K562 (cell line): ENCODE measurements at regions not wholly inside any gene's neighbourhood (a gene's known extent, or its start where the extent isn't known, plus 50 kb on each side); places are given as distances from the start of the nearest gene placed in this dataset.

ENCODE experiments used
- BCL6 ChIP-seq: fragments of 250-450 bp; sonication (Bioruptor Pico); IDR thresholded peaks from 2 replicates; pipeline ENCODE4 v1.4.0; 2020
- CC2D1A ChIP-seq: fragments of 450-650 bp; IDR thresholded peaks from 2 replicates; pipeline ENCODE4 v1.6.1; 2017; ENCODE audit warnings: mild to moderate bottlenecking
- ELF1 ChIP-seq: fragments of 200-800 bp; sonication (Bioruptor generic); IDR thresholded peaks from 2 replicates; pipeline ENCODE4 v1.6.1; 2016; ENCODE audit warnings: missing genetic modification characterization, missing compliant biosample characterization
- EZH2 ChIP-seq: IDR thresholded peaks from 2 replicates; pipeline ENCODE4 v1.6.1; 2012; ENCODE audit warnings: low read depth, mild to moderate bottlenecking, inconsistent platforms, low read length, borderline replicate concordance
- FOXA1 ChIP-seq: fragments of 450-650 bp; IDR thresholded peaks from 2 replicates; pipeline ENCODE4 v1.6.1; 2016; ENCODE audit warnings: mild to moderate bottlenecking, borderline replicate concordance
- FOXK1 ChIP-seq: sonication (generic); formaldehyde crosslinking; IDR thresholded peaks from 2 replicates; pipeline ENCODE4 v1.8.0; 2022; ENCODE audit warnings: missing genetic modification reagents, mild to moderate bottlenecking, borderline replicate concordance
- FUS ChIP-seq: fragments of 200-400 bp; formaldehyde crosslinking; optimal IDR thresholded peaks from 2 replicates; pipeline ENCODE3; 2017; ENCODE audit warnings: low read depth, low read length
- MBD2 ChIP-seq: sonication (generic); IDR thresholded peaks from 2 replicates; pipeline ENCODE4 v1.6.1; 2016; ENCODE audit warnings: low read depth, borderline replicate concordance
- PTBP1 ChIP-seq: fragments of 200-400 bp; formaldehyde crosslinking; IDR thresholded peaks from 2 replicates; pipeline ENCODE4 v1.6.1; 2017; ENCODE audit warnings: low read depth, low read length
- RBM34 ChIP-seq: fragments of 200-400 bp; formaldehyde crosslinking; IDR thresholded peaks from 2 replicates; pipeline ENCODE4 v1.6.1; 2018; ENCODE audit warnings: low read length, borderline replicate concordance; ENCODE audit not compliant: insufficient read depth
- SAFB2 ChIP-seq: fragments of 200-400 bp; formaldehyde crosslinking; IDR thresholded peaks from 2 replicates; pipeline ENCODE4 v1.6.1; 2018; ENCODE audit warnings: borderline replicate concordance, low read length, low read depth, moderate library complexity; ENCODE audit not compliant: severe bottlenecking
- SMARCE1 ChIP-seq: fragments of 450-650 bp; IDR thresholded peaks from 2 replicates; pipeline ENCODE4 v1.7.1; 2016; ENCODE audit warnings: mild to moderate bottlenecking
- ZBTB1 ChIP-seq: sonication (generic); formaldehyde crosslinking; IDR thresholded peaks from 2 replicates; pipeline ENCODE4 v1.8.1; 2023; ENCODE audit warnings: missing genetic modification reagents, low read depth, mild to moderate bottlenecking, borderline replicate concordance
- ZC3H11A ChIP-seq: IDR thresholded peaks from 2 replicates; pipeline ENCODE4 v1.6.1; 2012; ENCODE audit warnings: low read depth, low read length, improper control_type of control experiment
- ZSCAN32 ChIP-seq: fragments of 450-650 bp; formaldehyde crosslinking; IDR thresholded peaks from 2 replicates; pipeline ENCODE4 v1.4.0; 2020; ENCODE audit warnings: mild to moderate bottlenecking, moderate library complexity
- TF ChIP-seq, protein P1 (sequence below), 2 experiments: fragments of 450-650 bp in 1 of 2; IDR thresholded peaks; 2 replicates each; pipeline ENCODE4 v1.6.1; 2011 to 2017; ENCODE audit warnings: low read depth in 2 of 2, antibody characterized with exemption in 1 of 2, borderline replicate concordance in 1 of 2, low read length in 1 of 2, mild to moderate bottlenecking in 1 of 2, mixed read lengths in 1 of 2; ENCODE audit not compliant: control insufficient read depth in 1 of 2
- TF ChIP-seq, protein P2 (sequence below): fragments of 450-650 bp; conservative IDR thresholded peaks from 2 replicates; pipeline ENCODE4 v1.6.1; 2016; ENCODE audit warnings: missing genetic modification characterization, low read depth, mild to moderate bottlenecking, missing compliant biosample characterization, moderate library complexity
- TF ChIP-seq, protein P3 (sequence below): sonication (generic); formaldehyde crosslinking; IDR thresholded peaks from 2 replicates; pipeline ENCODE4 v1.8.0; 2022; ENCODE audit warnings: mild to moderate bottlenecking, low read depth, missing genetic modification reagents
- TF ChIP-seq, protein P4 (sequence below): fragments of 200-400 bp; formaldehyde crosslinking; IDR thresholded peaks from 2 replicates; pipeline ENCODE4 v1.6.1; 2017; ENCODE audit warnings: mild to moderate bottlenecking, low read depth, low read length, moderate library complexity

DNA sequence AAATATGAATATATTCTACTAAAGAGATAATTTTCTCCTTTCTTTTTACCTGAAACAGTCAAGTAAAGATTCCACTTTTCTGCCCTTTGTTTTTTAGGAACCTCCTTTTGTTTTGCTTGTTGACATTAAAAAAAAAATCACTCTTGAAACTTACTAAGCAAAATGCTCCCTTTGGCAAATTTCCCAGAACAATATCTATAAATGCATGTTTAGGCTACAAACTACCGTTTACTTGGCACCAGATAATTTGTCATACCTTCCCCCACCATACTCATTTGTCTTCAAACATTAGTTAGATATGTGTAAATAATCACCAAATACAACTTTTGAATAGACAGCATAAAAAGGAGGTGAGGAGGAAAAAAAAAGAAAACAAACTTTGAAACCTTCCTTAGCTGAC, 604.7 kb downstream of the RFPL4B start (continued):
- TF ChIP-seq ELF1 (tag) (no peak), ZC3H11A (no peak), MBD2 (no peak), ZBTB1 (CRISPR knock-in tag) (no peak), CC2D1A (0 out of 2 replicates have a peak, but pooled peaks have one; percentile 13), RBM34 (no peak), SMARCE1 (peak; percentile 57; the same call in 1 of the 2 replicates), FOXA1 (no peak), PTBP1 (no peak), FOXK1 (CRISPR knock-in tag) (no peak), EZH2 (no peak), FUS (no peak), SAFB2 (no peak), ZSCAN32 (CRISPR knock-in tag) (no peak), BCL6 (CRISPR knock-in tag) (no peak)
- TF ChIP-seq, protein P1, sequence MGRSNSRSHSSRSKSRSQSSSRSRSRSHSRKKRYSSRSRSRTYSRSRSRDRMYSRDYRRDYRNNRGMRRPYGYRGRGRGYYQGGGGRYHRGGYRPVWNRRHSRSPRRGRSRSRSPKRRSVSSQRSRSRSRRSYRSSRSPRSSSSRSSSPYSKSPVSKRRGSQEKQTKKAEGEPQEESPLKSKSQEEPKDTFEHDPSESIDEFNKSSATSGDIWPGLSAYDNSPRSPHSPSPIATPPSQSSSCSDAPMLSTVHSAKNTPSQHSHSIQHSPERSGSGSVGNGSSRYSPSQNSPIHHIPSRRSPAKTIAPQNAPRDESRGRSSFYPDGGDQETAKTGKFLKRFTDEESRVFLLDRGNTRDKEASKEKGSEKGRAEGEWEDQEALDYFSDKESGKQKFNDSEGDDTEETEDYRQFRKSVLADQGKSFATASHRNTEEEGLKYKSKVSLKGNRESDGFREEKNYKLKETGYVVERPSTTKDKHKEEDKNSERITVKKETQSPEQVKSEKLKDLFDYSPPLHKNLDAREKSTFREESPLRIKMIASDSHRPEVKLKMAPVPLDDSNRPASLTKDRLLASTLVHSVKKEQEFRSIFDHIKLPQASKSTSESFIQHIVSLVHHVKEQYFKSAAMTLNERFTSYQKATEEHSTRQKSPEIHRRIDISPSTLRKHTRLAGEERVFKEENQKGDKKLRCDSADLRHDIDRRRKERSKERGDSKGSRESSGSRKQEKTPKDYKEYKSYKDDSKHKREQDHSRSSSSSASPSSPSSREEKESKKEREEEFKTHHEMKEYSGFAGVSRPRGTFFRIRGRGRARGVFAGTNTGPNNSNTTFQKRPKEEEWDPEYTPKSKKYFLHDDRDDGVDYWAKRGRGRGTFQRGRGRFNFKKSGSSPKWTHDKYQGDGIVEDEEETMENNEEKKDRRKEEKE (IDR thresholded peaks at IDR 0.05; ENCODE audit: borderline replicate concordance in 1 of 2, control insufficient read depth in 1 of 2, low read depth in 2 of 2, low read length in 1 of 2) = no peak
- TF ChIP-seq, protein P2, sequence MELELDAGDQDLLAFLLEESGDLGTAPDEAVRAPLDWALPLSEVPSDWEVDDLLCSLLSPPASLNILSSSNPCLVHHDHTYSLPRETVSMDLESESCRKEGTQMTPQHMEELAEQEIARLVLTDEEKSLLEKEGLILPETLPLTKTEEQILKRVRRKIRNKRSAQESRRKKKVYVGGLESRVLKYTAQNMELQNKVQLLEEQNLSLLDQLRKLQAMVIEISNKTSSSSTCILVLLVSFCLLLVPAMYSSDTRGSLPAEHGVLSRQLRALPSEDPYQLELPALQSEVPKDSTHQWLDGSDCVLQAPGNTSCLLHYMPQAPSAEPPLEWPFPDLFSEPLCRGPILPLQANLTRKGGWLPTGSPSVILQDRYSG = no peak
- TF ChIP-seq, protein P3, sequence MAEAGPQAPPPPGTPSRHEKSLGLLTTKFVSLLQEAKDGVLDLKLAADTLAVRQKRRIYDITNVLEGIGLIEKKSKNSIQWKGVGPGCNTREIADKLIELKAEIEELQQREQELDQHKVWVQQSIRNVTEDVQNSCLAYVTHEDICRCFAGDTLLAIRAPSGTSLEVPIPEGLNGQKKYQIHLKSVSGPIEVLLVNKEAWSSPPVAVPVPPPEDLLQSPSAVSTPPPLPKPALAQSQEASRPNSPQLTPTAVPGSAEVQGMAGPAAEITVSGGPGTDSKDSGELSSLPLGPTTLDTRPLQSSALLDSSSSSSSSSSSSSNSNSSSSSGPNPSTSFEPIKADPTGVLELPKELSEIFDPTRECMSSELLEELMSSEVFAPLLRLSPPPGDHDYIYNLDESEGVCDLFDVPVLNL (CRISPR knock-in tag) = no peak
- TF ChIP-seq, protein P4, sequence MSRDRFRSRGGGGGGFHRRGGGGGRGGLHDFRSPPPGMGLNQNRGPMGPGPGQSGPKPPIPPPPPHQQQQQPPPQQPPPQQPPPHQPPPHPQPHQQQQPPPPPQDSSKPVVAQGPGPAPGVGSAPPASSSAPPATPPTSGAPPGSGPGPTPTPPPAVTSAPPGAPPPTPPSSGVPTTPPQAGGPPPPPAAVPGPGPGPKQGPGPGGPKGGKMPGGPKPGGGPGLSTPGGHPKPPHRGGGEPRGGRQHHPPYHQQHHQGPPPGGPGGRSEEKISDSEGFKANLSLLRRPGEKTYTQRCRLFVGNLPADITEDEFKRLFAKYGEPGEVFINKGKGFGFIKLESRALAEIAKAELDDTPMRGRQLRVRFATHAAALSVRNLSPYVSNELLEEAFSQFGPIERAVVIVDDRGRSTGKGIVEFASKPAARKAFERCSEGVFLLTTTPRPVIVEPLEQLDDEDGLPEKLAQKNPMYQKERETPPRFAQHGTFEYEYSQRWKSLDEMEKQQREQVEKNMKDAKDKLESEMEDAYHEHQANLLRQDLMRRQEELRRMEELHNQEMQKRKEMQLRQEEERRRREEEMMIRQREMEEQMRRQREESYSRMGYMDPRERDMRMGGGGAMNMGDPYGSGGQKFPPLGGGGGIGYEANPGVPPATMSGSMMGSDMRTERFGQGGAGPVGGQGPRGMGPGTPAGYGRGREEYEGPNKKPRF = no peak
